Right cardiac atrium (tissue), 5 donors: ENCODE measurements at regions not wholly inside any gene's neighbourhood (a gene's known extent, or its start where the extent isn't known, plus 50 kb on each side); places are given as distances from the start of the nearest gene placed in this dataset.
"Not testable (repeated sequence)": the region's sequence is repeated elsewhere in the genome, so short reads cannot be mapped to it uniquely, and the experiment has no call there.

ENCODE experiments used
- ATAC-seq, 2 donors: fragments of 200-7000 bp; cut with Tn5 transposase; one replicate each; pipeline versions ENCODE4 v1.8.0 to v1.9.1; 2020; ENCODE audit warnings: moderate library complexity in 2 of 2, mild to moderate bottlenecking in 1 of 2
- DNase-seq, 3 donors: peaks; one replicate each; pipeline ENCODE4 v3.0.0-alpha.2; 2020
- H3K27ac ChIP-seq: one replicate; pipeline ENCODE4 v1.5.1; 2013; ENCODE audit warnings: mild to moderate bottlenecking, low read length, control low read depth, moderate library complexity
- H3K27me3 ChIP-seq: one replicate; pipeline ENCODE4 v1.6.1; 2013; ENCODE audit not compliant: control insufficient read depth, insufficient read depth
- H3K4me1 ChIP-seq: one replicate; pipeline ENCODE4 v1.6.1; 2013; ENCODE audit warnings: low read length; ENCODE audit not compliant: control insufficient read depth, insufficient read depth
- H3K4me3 ChIP-seq: one replicate; pipeline ENCODE4 v1.5.1; 2013; ENCODE audit warnings: low read length, control low read depth
- H3K9me3 ChIP-seq: one replicate; pipeline ENCODE4 v1.6.1; 2013; ENCODE audit warnings: low read length; ENCODE audit not compliant: control insufficient read depth
- WGBS: extraction: QIAGEN DNeasy Blood & Tissue Kit; methylation state at CpG from one replicate; pipeline ENCODE4 v1.1.7; 2013; 5-methylcytosine and 5-hydroxymethylcytosine counted together
- intact Hi-C, 4 donors: fragments of 100-400 bp; cut with DNase I; formaldehyde crosslinking; loops; one replicate each; pipeline versions ENCODE4 v1.11.0 to v1.14.0; 2022 to 2023
- donor health status: healthy with polysubstance abuse.
- donor health status: DM: no; HTN: yes; CAD: no.
- donor health status: DM: no; HTN: no; CAD: no.
- donor health status: DM: no; HTN: yes; CAD: no; lungs with severe emphysema.
- donor health status: DM: yes; HTN: yes; CAD: no.

DNA sequence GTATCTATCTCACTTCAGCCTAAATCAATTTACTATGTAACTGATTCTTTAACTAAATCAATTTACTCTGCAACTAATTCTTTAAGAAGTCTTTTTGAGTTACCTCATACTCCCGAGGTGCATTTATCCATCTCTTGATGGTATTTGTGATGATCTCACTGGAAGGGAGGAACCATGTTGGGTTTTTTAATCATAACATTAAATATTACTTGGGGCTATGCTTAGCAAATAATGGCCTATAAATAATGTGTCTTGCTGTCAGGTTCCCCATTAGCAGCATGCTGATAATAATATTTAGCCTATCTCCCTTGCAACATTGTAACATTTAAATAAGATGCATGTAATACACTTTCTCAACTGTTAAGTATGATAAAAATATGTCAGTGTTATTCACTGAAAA, 411.3 kb downstream of the SLITRK1 start:
- ATAC-seq = no peak
- no peaks in the 10 kb centered on the region for H3K27me3 ChIP-seq
- 61% methylated on average over 1 of the region's 1 CpG for WGBS
- no peak for DNase-seq
- H3K4me3 ChIP-seq = no peak overlapping the region
- no peaks in the 10 kb centered on the region for H3K4me1 ChIP-seq
- no peaks in the 10 kb centered on the region for H3K9me3 ChIP-seq
- H3K27ac ChIP-seq = no peak overlapping the region
- intact Hi-C loops = no loop called here

DNA sequence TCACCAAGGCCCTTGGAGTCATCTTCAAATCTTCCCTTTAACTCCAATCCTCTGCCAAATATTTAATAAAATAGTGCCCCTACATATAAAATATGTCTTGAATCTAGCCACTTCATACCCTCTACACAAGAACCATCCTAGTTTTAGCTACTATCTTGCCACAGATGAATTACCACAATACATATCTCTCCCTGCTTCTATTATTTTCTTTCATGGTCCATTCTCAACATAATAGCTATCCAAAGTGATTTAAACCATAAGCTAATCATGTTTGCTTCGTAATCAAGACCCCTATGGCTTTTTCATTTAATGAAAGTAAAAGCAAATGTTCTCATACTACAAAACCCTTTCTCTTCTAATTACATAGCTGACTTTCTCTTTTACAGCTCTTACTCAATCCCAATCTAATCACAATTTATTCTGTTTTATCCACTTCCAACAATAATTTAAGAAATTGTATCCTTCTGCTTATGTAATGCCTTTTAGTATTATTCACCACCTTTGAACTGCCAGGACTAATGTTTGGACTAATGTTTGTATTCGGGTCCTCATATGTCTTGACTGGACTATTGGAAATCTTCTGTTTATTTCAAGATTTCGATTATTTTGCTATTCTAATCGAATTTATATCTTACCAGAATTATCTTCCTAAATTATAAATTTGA, 412.0 kb downstream of the SLITRK1 start:
- no peak overlapping the region for H3K4me3 ChIP-seq
- no peaks in the 10 kb centered on the region for H3K9me3 ChIP-seq
- 67% methylated on average over 4 of the region's 4 CpGs for WGBS
- H3K4me1 ChIP-seq = no peaks in the 10 kb centered on the region
- intact Hi-C loops = no loop called here
- ATAC-seq (no peak), DNase-seq (no peak)
- H3K27me3 ChIP-seq = no peaks in the 10 kb centered on the region
- H3K27ac ChIP-seq = no peak overlapping the region

DNA sequence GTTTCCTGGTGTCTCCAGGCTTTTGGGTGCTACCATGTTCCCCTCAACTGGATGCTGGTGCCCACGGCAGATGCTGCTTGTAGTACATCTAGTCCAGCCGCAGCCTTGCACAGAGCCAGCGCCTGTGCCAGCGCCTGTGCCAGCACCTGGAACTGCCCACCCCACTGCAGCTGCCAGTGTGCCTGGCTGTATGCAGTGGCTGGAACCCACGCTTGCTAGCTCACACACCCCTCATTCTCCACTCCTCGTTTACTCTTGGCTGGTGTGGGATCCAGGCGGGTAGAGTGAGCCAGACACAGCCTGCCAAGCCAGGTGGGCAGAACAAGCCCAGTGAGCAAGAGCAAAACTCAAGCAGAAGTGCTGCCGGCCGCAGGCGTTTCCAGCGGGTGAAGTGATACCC, 428.6 kb downstream of the SLITRK1 start:
- Histone ChIP-seq H3K27ac (no peak overlapping the region), H3K4me3 (no peak overlapping the region), H3K27me3 (no peaks in the 10 kb centered on the region), H3K9me3 (no peaks in the 10 kb centered on the region), H3K4me1 (no peaks in the 10 kb centered on the region)
- intact Hi-C loops = no loop called here
- DNase-seq (peak in 1 of 3 donors; percentile 32), ATAC-seq (peak in 1 of 2 donors; percentile 22)
- 91% methylated on average over 11 of the region's 11 CpGs for WGBS

DNA sequence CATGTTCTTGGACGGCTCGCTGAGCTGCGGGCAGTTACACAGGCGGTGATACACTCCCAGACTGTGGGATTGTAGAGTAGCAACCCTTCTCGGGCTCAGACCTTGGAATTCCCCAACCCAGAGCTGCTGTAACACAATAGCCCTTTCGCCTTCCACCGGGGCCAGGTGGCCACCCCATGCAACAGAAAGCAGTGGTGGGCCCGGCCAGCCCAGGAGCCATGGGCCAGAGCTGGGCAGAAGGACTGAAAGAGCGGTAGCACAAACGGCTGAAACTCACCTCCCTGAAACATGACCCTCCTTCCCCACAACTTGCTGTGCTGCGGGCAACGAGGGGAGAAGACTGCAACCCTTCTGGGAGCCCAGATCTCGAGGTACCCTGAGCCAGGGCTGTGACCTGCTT, 429.0 kb downstream of the SLITRK1 start:
- Histone ChIP-seq H3K4me3 (no peak overlapping the region), H3K27ac (no peak overlapping the region), H3K4me1 (no peaks in the 10 kb centered on the region), H3K9me3 (no peaks in the 10 kb centered on the region), H3K27me3 (no peaks in the 10 kb centered on the region)
- WGBS = 93% methylated on average over 13 of the region's 13 CpGs
- ATAC-seq (no peak), DNase-seq (peak in 2 of 3 donors; percentile 20 to 33)
- intact Hi-C loops = no loop called here

DNA sequence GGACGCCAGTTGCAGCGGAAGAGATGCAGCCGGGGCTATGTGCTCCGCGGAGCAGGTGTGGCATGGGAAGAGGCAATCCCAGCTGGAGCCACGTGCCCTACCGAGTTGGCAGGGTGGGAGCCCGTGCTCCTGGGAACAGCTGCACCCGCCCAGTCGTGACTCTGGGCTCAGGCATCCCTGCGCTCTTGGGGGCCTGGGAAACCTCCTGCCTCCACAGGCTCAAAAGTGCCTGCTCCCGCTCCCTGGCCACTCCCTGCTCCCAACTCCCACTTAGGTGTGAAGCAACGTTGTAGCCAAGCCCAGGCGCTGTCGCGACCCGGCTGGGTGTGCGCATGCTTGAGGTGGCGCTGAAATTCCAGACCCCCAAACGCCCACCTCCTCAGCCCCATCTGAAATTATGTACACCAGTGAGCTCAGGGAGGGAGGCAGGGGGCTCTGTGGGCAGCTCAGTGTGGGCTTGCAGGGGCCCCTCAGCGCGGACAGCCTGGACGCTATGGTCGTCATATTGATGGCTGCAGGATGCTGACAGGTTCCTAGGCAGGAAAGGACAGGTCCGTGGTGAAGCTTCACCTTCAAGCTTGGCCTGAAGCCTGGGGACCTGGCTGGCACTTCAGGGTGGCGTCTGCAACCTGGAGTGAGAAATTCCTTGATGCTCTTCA, 429.9 kb downstream of the SLITRK1 start:
- peak in 1 of 2 donors; percentile 26 for ATAC-seq
- intact Hi-C loops = no loop called here
- H3K9me3 ChIP-seq = no peaks in the 10 kb centered on the region
- WGBS = 89% methylated on average over 26 of the region's 26 CpGs
- no peak overlapping the region for H3K4me3 ChIP-seq
- DNase-seq = peak; percentile 4 to 36 (median 20)
- no peaks in the 10 kb centered on the region for H3K27me3 ChIP-seq
- H3K27ac ChIP-seq = no peak overlapping the region
- no peaks in the 10 kb centered on the region for H3K4me1 ChIP-seq

DNA sequence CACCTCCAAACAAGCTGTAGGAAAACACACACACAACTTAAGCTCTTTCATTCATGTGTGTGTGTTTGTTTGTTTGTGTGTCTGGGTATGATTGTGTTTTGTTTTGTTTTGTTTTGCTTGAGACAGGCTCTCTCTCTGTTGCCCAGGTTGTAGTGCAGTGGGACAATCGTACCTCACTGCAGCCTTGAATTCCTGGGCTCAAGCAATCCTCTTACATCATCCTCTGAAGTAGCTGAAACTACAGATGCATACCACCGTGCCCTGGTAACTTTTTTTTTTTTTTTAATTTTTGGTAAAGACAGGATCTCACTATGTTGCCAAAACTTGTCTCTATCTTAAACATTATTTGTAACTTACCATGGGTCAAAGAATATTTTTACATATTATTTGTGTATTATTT, 431.7 kb downstream of the SLITRK1 start:
- Histone ChIP-seq H3K4me1 (no peaks in the 10 kb centered on the region), H3K27ac (no peak overlapping the region), H3K27me3 (no peaks in the 10 kb centered on the region), H3K9me3 (no peaks in the 10 kb centered on the region), H3K4me3 (no peak overlapping the region)
- 47% methylated on average over 2 of the region's 2 CpGs for WGBS
- ATAC-seq (no peak), DNase-seq (no peak)
- intact Hi-C loops = no loop called here

DNA sequence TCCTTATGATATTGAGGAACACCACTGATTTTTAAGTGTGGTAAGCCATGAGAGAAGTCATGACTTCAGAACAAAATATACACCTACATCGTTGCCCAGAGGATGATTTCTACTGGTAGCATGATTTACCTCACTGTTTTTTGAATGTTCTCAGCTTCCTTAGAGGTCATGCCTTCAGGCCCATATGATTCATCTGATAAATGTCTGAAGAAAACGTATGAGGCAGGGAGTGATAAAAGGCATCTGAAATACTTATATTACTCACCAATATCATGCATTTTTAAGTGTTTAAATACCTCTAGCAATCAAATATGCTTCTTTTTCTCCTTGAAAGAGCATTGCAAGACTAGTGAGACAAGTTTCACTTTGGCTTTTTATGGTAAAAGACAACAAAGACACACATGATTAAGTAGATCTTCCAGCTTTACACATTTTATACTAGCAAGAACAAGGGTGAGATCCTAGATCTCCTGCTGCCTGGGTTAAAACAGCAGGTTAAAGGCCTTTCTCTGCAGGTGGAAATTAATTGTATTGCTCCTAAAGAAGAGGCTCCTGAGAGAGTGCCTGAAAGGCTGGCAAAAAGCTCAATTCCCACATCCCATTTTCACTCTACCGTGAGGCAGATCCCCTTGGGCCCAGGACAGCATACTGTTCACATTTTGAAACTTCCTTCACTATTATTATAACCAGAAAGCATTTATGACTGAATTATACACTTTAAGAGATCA, 432.4 kb downstream of the SLITRK1 start:
- ATAC-seq = no peak
- intact Hi-C loops = no loop called here
- no peaks in the 10 kb centered on the region for H3K27me3 ChIP-seq
- no peaks in the 10 kb centered on the region for H3K4me1 ChIP-seq
- WGBS = 49% methylated on average over 3 of the region's 3 CpGs
- no peak overlapping the region for H3K27ac ChIP-seq
- no peak for DNase-seq
- H3K9me3 ChIP-seq = no peaks in the 10 kb centered on the region
- no peak overlapping the region for H3K4me3 ChIP-seq

DNA sequence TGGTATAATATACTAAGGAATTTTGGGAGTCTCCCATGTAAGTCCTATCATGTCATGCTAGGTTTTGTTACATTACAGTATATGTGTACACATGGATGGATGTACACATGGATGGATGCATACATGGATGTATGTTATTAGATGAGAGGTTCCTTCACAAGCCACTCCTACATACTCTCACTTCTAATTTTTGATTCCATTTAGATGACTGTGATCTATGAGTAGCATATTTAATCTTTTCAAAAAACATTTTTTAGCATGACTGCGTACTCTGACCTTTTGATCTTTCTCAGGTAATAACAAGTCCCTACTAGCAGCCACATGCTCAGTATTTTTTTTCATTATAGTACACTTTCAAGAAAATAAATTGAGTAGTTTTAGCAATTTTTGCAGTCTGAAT, 441.8 kb downstream of the SLITRK1 start:
- ATAC-seq (no peak), DNase-seq (no peak)
- intact Hi-C loops = no loop called here
- no peaks in the 10 kb centered on the region for H3K27me3 ChIP-seq
- H3K9me3 ChIP-seq = no peaks in the 10 kb centered on the region
- no peak overlapping the region for H3K4me3 ChIP-seq
- no peak overlapping the region for H3K27ac ChIP-seq
- H3K4me1 ChIP-seq = no peaks in the 10 kb centered on the region
- 90% methylated on average over 1 of the region's 1 CpG for WGBS

DNA sequence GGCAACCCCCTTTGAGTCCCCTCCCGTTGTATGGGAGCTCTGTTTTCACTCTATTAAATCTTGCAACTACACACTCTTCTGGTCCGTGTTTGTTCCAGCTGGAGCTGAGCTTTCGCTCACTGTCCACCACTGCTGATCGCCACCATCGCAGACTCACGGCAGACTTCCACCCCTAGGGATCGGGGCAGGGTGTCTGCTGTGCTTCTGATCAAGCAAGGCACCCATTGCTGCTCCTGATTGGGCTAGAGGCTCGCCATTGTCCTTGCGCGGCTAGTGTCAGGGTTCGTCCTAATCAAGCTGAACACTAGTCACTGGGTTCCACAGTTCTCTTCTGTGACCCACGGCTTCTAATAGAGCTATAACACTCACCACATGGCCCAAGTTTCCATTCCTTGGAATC, 442.8 kb downstream of the SLITRK1 start:
- 90% methylated on average over 12 of the region's 12 CpGs for WGBS
- intact Hi-C loops, H3K27ac ChIP-seq, H3K4me3 ChIP-seq, DNase-seq, H3K4me1 ChIP-seq, H3K27me3 ChIP-seq, ATAC-seq, H3K9me3 ChIP-seq: not testable (repeated sequence)

DNA sequence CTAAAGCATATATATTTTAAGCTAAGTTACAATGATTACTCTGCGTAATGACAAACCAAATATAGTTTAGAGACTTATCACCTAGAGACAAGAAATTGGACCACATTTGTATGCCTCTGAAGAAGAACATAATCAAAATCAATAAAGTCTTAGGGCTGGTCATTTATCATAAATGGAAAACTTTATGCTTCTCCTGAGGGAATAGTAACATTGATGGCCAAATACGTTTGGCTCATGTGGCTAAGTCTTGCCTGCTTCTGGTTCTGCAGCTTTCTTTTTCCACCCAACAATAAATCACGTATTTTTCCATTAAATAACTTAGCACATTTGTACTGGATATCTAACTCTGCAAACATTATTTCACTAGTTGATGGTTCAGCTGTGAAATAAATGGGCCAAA, 458.4 kb downstream of the SLITRK1 start:
- ATAC-seq (no peak), DNase-seq (no peak)
- intact Hi-C loops = no loop called here
- H3K4me1 ChIP-seq = no peaks in the 10 kb centered on the region
- WGBS = 51% methylated on average over 3 of the region's 3 CpGs
- no peaks in the 10 kb centered on the region for H3K9me3 ChIP-seq
- no peak overlapping the region for H3K4me3 ChIP-seq
- H3K27ac ChIP-seq = no peak overlapping the region
- H3K27me3 ChIP-seq = no peaks in the 10 kb centered on the region

DNA sequence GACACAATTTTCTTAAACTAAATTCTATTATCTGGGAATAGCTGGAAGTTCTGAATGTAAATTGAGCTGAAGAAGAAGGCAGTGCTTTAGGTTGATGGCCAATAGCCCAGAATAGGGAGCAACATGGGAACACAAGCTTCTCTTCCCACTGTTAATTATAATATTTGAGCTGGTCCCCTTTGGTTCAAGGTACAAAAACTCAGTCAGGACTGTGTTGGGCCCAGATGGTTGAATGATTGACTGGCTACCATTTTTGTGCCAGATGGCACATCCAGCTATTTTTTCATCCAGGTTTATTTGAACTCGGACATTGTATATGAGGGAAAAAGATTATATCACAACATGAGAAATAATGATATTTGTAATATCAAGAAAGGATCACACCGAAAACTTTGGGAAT, 458.9 kb downstream of the SLITRK1 start:
- H3K27ac ChIP-seq = no peak overlapping the region
- ATAC-seq = no peak
- intact Hi-C loops = no loop called here
- no peaks in the 10 kb centered on the region for H3K4me1 ChIP-seq
- H3K27me3 ChIP-seq = no peaks in the 10 kb centered on the region
- DNase-seq = no peak
- no peaks in the 10 kb centered on the region for H3K9me3 ChIP-seq
- no peak overlapping the region for H3K4me3 ChIP-seq
- 80% methylated on average over 2 of the region's 2 CpGs for WGBS
